Suppressor macrophage treated with lipopolysaccharide for 1 hour (primary cell): ENCODE measurements at regions not wholly inside any gene's neighbourhood (a gene's known extent, or its start where the extent isn't known, plus 50 kb on each side); places are given as distances from the start of the nearest gene placed in this dataset.

Experiments
- DNase-seq, 3 donors: peaks; one replicate each; pipeline ENCODE4 v3.0.0-alpha.2; 2020 to 2022

DNA sequence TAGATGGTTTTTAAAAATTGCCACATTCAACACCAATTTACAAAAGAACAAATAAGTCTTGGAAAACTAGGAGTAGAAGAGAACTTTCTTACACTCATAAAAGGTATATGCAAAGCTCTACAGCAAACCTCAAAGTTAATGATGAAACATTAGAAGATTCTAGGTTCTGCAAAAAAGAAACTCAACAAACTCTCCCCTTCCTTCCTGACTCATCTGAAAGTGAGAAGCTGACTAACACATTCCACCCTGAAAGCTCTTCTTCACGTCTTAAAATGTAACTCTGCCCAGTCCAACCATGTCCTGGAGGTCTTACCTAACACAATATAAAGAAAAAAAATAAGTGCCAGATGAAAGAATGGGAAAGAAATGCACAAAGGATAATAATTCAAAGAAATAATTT is 218.9 kb upstream of the ISX start:
- peak in 1 of 3 donors; percentile 0 for DNase-seq

DNA sequence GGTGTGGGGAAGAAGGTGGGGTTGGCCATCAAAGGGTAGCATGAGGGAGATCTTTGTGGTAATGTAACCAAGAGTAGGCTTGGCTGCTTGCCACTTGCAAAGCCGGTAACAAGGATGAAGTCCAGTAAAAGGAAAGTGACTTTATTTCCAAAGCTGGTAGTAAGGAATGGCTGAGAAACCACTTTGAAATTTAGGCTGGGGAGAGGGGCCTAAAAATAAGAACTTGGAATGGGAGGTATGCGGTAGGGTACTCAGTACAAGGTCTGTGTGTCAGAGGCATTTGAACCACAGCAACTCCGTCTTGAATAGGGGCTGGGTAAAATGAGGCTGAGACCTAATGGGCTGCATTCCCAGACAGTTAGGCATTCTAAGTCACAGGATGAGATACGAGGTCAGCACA is 216.0 kb upstream of the ISX start:
- no peak for DNase-seq

DNA sequence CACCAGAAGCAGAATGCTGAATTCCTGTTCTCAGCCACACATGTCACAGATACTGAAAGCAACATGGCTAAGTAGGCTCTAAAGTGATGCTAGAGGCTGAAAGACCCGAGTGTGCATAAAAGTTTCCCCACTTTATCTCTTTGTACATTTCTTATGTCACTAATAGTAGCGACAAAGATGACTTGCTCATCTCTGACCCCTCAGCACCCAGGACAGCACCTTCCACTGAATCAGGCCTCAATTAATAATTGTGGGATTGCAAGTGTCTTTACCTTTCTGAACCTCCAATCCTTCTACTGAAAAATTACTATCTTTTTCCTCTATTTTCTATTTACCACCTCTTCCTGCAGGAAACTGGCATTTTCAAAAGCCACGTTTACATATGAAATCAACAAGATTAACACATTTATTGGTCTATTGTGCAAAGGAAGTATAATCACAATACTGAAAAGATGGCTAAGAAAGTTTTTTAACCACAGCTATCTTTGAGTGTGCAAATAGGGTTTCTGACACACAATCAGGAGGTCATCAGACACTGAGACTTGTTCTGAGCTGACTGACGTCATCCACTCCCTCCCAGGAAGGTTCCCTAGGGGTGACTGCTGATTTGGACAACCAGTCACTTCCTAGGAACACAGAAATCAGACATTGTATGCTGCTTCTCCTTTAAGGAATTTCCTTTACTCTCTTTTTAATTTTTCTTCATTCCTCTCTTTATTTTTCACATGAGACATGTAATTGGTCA is 213.9 kb upstream of the ISX start:
- DNase-seq: no peak

DNA sequence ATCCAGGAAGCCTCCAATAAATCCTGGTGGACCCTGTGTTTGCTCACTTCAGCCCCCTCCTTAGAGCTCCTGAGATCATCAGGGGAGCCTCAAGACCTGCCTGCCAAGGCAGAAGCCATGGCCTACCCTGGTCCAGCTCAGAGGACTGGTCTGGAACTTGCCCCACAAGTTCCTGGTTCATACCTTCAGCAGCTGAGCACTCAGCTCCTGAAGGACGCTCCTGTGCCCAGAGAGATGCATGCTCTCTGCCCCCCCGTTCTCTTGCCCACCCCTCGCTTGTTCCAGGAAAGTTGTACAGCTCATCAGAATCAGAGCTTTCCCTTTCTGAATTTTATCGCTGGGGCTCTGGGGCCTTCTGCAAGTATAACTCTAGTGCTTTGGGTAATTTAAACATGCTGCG is 210.5 kb upstream of the ISX start:
- DNase-seq: no peak

DNA sequence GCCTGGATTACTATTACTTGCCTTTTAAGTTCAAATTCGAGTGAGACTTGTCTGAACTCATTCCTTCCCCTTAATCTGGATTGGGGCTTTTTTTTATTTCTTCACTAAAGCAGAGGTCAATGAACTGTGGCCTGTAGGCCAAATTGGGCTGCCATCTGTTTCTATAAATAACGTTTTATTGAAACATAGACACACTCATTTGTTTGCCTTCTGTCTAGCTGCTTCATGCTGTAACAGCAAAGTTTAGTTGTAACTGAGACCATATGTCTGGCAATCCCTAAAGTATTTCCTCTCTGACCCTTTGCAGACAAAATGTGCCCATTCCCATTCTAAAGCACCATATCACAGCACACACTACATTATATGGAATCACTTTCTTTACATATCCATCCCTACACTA is 207.9 kb upstream of the ISX start:
- no peak for DNase-seq

DNA sequence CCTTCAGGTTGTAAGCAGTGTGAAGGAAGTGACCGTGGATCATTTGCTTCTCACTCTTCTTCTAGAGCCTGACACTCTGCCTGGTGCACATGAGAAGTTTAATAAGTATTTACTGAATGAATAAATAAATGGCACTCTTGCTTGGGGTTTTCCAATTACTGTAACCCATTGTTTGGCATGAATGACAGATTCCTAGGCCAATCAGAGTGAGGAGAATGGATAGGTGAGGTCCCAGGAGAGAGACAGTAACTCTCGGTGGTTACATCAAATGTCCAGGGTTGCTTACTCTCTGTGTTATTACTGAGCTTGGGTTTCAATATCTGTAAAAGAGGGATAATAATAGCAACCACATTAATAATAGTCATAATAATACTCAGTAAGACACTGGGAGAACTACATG is 204.2 kb upstream of the ISX start:
- DNase-seq: no peak

DNA sequence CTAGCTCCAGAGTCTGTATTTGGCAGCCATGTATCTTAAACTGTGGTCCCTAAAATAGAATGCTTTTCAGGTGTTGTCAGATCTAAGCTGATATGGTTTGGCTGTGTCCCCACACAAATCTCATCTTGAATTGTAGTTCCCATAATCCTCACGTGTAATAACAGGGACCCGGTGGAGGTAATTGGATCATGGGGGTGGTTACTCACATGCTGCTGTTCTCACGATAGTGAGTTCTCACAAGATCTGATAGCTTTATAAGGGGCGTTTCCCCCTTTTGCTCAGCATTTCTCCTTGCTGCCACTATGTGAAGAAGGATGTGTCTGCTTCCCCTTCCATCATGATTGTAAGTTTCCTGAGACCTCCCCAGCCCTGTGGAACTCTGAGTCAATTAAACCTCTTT is 199.9 kb upstream of the ISX start:
- DNase-seq: no peak

DNA sequence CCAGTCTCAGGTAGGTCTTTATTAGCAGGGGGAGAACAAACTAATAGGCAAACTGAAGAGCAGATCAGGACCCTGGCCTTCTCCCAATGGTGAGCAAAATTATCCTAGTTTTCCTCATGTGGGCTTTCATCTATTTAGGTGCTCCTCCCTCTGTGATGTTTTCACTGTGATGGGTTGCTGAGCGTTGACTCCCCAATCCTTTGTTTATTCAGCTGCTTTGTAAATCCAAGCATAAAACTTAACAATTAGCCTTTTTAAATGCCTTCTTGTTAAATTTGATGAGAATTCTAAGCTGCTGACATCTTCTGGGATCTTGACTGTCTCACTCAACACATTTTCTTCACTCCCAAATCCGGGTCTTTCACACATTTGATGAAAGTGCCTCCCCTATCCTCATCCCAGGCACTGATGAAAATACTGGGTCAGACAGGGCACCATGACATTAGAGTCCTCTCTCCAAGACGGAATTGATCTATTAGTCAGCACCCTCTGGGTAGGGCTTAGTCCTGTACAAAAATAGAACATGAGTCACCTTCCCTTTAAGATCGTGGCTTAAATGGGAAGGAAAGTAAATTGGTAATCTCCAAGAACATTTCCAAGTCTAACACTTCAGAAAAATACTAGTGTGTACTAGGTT is 199.3 kb upstream of the ISX start:
- DNase-seq: peak in 2 of 3 donors; percentile 1

DNA sequence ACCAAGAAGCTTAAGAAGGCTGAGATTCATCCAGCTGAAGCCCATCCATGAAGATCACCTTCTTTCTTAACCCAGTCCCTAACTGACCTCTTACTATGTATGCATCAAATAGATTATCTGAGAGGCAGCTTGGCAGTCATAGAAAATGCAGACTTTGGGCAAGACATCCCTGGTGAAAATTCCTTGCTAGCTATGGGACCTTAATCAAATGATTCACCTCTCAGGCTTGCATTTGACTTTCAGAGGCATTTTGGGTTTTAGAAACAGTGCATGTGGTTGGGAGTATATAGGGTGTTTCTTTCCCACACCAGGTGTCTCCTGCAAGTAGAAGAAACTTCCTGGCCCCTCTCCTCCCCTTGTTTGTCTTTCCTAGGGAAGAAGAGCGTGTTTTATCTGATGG is 188.5 kb upstream of the ISX start:
- DNase-seq: no peak

DNA sequence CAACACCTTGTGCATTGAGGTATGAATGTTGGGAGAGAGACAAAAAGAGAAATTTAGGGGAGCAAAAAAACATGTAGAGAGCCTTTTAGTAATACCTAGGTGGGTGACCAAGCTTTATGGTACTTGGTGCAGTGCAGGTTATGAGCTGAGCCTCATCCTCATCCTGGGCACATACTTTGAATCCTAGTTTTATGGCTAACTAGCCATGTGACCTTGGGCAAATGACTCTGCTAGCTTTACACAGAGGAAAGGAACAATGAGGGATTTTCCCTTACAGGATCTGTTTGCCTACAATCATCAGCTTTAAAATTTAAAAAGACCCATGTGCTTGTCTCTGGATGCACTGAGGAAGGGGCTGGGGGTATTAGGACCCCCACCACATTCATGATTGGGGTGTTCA is 187.8 kb upstream of the ISX start:
- no peak for DNase-seq

DNA sequence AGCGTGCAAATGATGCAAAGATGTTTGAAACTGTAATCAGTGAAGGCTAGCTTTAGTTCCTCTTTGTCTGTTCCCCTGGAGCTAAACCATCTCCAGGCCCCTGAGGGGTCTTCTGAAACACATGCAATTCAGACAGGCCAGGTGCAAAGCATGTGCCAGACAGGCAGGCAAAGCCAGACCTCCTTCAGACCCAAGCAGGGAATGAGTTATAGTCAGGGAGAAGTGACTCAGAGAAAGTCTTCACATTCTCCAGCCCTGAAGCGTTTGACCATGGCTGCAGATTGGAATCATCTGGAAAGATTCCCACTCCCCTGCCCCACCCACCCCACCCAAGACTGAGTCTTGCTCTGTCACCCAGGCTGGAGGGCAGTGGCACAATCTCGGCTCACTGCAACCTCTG is 187.0 kb upstream of the ISX start:
- DNase-seq: no peak

DNA sequence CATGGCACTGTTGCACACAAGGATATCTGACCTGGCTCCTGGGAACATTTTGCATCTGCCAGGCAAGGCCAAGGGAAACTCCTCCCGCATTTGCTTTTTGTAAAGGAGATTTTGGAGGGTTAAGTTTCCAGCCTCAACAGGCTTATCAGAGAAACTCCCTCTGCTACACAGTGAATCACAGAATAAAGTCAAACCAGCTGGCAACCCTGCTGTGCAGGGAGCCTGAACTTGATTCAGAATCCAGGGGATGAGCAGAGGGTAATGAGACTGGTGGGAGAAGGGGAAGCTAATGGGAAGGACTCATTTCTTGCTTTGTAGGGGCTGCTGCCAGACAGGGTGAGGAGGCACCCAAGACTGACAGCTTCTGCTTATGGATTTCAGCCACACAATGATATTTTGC is 185.3 kb upstream of the ISX start:
- no peak for DNase-seq

DNA sequence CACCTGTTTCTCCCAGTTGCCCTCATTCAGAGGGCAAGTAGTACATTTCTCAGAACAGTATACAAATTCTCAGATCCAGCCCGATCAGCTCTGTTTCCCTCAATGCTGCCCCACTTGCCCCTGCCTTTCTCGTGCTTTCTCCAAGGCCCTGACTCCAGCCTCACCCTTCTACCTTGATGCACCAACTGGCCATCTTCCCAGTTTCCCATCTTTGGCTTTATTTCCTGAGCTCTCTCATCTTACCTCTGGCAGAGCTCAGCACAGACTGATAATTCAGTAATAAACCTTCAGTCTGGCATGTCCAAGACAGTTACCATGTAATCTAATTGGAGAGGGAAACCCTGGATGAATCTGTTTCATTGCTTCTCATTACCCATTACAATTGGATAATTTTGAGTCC is 184.5 kb upstream of the ISX start:
- DNase-seq: no peak

DNA sequence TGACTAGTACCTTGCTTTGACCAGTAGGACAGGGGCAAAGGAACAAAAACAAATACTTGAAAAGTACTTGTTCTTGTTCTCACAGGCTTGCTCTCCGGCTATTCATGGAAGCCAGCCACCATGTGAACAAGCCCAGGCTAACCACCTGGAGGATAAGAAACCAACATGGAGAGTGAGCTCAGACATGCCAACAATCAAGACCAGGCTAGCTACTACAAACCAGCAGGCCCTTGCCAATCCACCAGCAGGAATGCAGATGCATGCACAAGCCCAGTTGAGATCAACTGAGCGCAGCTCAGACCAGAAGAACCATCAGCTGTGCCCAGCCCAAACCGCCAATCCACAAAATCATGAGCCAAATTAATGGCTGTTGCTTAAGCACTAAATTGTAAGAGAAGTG is 180.1 kb upstream of the ISX start:
- no peak for DNase-seq

DNA sequence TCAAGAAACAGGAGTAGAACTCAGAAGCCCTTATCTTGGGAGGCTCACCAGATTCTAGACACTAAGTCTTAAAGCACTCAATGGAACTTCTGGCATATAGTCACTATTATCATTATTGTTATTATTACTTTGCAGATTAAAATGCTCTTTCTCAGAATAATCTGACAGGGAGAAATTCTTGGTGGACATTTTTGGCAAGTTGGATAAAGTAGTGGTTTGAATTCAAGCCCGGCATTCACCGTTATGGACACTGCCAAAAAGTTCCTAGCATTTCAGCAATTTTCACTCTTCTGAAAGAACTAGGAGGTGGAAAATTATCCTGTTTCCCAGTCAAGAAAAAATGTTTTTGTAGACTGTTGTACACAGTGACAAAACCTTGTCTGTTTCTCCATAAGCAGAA is 179.6 kb upstream of the ISX start:
- no peak for DNase-seq

DNA sequence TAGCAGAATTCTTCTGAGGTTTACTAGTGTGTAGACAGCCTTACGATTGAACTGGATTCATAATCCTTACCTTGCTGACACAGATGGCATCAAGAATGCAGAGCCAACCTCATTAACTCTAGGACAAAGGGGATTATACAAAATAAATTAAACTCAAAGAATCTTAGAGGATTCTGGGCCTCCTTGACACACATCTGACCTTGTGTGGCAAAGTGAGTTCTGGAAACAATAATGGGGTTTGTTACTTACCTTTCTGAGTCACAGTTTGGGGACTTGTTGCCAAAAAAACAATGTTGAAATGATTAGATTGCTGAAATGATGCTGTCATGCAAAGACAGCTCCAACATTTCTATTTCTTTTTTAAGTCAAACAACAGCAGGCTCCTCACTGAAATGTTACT is 179.1 kb upstream of the ISX start:
- no peak for DNase-seq

DNA sequence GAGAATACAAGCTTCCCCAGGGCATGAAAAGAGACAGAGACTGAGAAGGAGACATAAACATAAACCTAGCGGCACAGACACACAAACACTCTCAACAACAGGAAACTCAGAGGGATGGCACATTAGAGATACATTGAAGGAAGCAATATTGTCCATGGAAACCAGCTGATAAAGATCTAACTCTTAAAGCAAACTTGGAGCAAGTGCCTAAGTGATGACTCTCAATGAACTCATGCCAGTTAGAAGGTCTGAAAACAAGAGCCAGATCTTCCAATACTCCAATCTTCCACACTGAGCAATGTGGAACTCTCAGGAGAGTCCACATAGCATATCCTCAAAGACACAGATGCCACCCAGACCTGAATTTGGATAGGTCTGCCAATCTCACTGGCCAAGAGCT is 168.8 kb upstream of the ISX start:
- no peak for DNase-seq

DNA sequence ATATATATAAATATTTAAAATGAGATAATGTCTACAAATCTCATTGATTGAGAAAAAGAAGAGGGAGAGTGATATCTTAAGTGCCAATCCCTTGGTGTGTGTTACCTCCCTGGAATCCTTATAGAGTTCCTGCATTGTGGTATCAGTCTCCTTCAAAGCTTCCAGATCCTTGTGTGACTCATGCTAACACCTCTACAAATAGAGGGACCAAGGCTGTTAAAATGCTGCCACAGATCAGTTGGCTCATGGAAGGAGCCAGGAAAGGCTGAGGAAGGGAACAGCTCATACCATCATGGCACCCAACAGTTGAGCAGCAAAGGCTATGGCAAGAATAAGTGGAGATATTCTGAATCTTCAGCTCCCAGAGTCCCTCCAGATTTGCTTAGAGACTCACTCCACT is 163.6 kb upstream of the ISX start:
- no peak for DNase-seq

DNA sequence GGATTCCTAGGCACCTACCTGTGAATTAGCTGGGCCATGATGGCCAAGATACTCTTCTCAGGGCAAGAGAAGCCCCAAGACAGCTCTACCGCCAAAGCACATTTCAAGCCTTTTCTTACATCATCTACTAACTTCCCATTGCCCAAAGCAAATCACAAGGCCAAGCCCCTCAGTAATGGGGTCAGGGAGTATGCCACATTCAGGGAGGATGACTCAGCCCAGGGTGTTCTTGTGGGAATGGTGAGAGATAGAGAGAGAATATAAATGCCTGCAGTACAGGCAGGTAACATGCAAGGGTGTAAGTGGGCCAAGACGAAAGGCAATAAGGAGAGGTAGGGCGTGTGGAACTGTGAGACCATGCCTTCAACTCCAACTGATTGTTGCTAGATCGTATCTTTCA is 162.5 kb upstream of the ISX start:
- DNase-seq: no peak

DNA sequence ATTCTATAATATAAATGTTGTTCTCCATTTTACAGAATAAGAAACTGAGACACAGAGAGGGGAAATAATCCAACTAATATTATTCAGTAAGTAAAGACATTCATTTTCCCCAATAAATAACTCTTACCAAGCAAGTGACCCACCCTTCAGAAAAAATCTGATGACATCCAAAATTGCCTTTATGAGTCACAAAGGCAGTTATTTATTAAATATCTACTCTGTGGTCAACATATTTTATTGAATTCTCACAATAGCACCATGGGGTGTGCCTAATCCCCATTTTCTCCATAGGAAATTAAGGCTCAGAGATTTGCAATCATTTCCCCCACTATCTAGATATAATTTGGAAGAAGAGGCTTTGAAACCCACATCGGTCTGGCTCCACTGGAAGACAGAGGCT is 161.5 kb upstream of the ISX start:
- DNase-seq: no peak

DNA sequence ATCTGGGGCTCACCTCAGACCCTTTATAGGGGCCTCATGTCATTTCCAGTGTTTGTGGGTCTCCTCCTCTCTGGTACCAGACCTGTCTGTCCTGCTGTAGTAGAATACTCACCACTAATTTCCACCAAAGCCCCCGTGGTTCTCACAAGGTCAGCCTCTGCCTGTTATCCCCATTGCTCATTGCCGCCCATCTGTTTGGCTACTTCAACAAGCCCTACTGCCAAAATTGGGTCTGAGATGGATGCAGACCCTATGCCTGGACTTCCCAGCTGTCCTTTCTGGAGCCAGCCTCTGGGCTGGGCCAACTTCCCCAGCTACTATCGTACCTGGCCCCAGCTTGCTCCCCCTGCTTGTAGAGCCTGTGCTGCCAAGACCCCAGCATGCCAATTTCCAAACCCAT is 152.1 kb upstream of the ISX start:
- no peak for DNase-seq

DNA sequence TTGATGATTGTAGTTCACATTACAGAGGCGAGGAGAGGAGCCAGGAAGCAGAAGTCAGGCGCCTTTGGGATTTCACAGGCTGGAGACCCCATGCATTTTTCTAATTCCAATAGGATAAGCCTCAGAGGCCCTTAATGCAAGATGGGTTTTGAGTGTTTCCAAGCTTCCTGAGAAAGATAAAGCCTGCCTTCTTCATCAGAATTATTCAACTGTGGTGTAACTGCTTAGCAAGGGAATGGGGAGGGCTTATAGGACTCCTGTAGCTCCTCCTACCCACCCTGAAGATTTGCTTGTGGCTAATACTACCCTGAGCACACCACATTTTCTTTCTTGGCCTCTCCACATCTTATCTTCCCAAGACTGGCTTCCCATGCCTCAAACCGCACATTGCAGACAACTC is 151.1 kb upstream of the ISX start:
- DNase-seq: no peak

DNA sequence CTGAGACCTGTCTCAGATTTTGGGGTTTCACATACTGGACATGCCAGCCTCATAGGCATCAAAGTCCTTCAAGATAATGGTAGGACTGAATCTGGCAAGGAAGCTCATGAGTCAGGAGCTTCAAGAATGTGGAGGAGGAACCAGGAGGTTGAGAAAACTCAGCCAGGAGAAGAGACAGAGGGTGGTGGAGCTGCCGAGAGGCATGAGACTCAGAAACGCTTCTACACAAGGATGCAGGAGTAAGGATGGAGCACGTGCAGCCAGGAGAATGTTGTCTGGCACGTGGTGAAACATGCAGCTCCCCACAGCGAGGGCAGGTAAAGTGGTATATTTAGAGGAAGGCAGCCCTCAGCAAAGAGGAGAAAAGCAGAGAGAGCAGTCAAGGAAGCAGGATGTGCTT is 148.7 kb upstream of the ISX start:
- no peak for DNase-seq

DNA sequence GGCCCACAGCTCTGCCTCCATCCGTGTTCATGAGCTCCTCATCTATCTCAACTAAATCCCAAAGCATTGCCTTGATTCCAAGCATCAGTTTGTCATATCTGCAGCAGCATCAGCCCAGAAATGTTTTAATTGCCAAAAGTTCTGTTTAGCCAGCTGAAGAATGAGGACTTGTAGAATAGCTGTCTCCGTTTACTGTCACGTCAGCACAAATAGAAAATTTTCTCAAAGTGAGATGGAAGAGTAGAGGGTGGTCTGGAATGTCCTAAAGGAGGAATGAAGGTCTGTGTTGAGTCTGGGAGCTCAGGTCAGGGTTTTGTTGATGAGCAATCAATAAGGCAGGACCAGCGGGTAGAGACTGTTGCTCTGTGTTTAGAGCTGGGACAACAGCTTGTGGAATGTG is 134.9 kb upstream of the ISX start:
- DNase-seq: no peak

DNA sequence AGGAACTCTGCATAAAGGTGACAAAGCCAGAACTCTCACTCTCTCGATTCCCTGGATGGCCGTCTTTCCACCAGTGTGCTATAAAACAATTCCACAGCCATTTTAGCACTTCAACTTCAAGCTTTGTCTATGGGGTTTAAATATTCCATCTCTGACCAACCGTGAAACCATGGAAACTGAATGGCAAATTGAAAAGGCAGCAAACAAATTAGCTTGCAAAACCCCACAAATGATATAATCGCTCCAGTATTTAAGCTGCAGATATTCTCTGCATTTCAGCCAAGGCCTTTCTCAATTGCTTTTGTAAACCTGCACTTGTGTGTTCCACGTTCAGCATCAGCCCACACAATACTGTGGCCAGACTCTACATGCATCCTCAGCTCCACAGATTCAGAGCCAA is 131.7 kb upstream of the ISX start:
- no peak for DNase-seq
